Mesothelial cell of epicardium (in vitro differentiated cells): ENCODE measurements at regions not wholly inside any gene's neighbourhood (a gene's known extent, or its start where the extent isn't known, plus 50 kb on each side); places are given as distances from the start of the nearest gene placed in this dataset.

Experiments
- DNase-seq, 2 experiments: peaks; one replicate each; pipeline ENCODE4 v3.0.0; 2021; ENCODE audit warnings: low spot score in 2 of 2; ENCODE audit not compliant: unreplicated experiment in 2 of 2
- H3K27ac Mint-ChIP-seq: 2 replicates; pipeline ENCODE4 v1.8.0; 2021; ENCODE audit warnings: mixed read lengths
- H3K27me3 Mint-ChIP-seq: 2 replicates; pipeline ENCODE4 v1.8.0; 2021; ENCODE audit warnings: low read depth, mixed read lengths
- H3K36me3 Mint-ChIP-seq: 2 replicates; pipeline ENCODE4 v1.8.0; 2021; ENCODE audit warnings: mixed read lengths
- H3K4me1 Mint-ChIP-seq: 2 replicates; pipeline ENCODE4 v1.8.0; 2021; ENCODE audit warnings: mixed read lengths
- H3K4me3 Mint-ChIP-seq: 2 replicates; pipeline ENCODE4 v1.8.0; 2021; ENCODE audit warnings: mild to moderate bottlenecking, moderate library complexity, mixed read lengths
- H3K9me3 Mint-ChIP-seq: 2 replicates; pipeline ENCODE4 v1.8.0; 2021; ENCODE audit warnings: mixed read lengths
- CTCF ChIP-seq: fragments of 200-600 bp; sonication (generic); IDR thresholded peaks from one replicate; pipeline ENCODE4 v1.5.0; 2021; ENCODE audit warnings: antibody characterized with exemption; ENCODE audit not compliant: unreplicated experiment

- no peaks in the 10 kb centered on the region for H3K36me3 Mint-ChIP-seq
- peak overlapping the region; percentile 97 for H3K27ac Mint-ChIP-seq
- no peaks in the 10 kb centered on the region for H3K9me3 Mint-ChIP-seq
- no peaks in the 10 kb centered on the region for H3K27me3 Mint-ChIP-seq
- no peak for DNase-seq
- H3K4me1 Mint-ChIP-seq = peaks cover 42% of the 10 kb centered on the region
- no peak for TF ChIP-seq CTCF
- no peak overlapping the region for H3K4me3 Mint-ChIP-seq
These were observed 122.2 kb downstream of the ZBTB18 start for GRCh38 chr1:244173240-244173639.

GRCh38 chr1:244173769-244174168 is 122.7 kb downstream of the ZBTB18 start:
- H3K4me1 Mint-ChIP-seq = peaks cover 42% of the 10 kb centered on the region
- H3K27me3 Mint-ChIP-seq = no peaks in the 10 kb centered on the region
- no peaks in the 10 kb centered on the region for H3K36me3 Mint-ChIP-seq
- TF ChIP-seq CTCF = no peak
- H3K9me3 Mint-ChIP-seq = no peaks in the 10 kb centered on the region
- H3K27ac Mint-ChIP-seq = peak overlapping the region; percentile 97
- no peak overlapping the region for H3K4me3 Mint-ChIP-seq
- no peak for DNase-seq

GRCh38 chr1:244174922-244175521 is 123.9 kb downstream of the ZBTB18 start:
- no peak for TF ChIP-seq CTCF
- Mint-ChIP-seq H3K4me3 (no peak overlapping the region), H3K27ac (peak overlapping the region; percentile 77), H3K9me3 (no peaks in the 10 kb centered on the region), H3K27me3 (no peaks in the 10 kb centered on the region), H3K4me1 (peaks cover 42% of the 10 kb centered on the region), H3K36me3 (no peaks in the 10 kb centered on the region)
- DNase-seq = no peak

GRCh38 chr1:244176201-244176600 is 125.1 kb downstream of the ZBTB18 start:
- no peaks in the 10 kb centered on the region for H3K9me3 Mint-ChIP-seq
- peaks cover 42% of the 10 kb centered on the region for H3K4me1 Mint-ChIP-seq
- no peak for TF ChIP-seq CTCF
- H3K4me3 Mint-ChIP-seq = no peak overlapping the region
- no peak for DNase-seq
- H3K36me3 Mint-ChIP-seq = no peaks in the 10 kb centered on the region
- peak overlapping the region; percentile 77 for H3K27ac Mint-ChIP-seq
- H3K27me3 Mint-ChIP-seq = no peaks in the 10 kb centered on the region

- TF ChIP-seq CTCF = no peak
- H3K36me3 Mint-ChIP-seq = no peaks in the 10 kb centered on the region
- no peak for DNase-seq
- peaks cover 14% of the 10 kb centered on the region for H3K4me1 Mint-ChIP-seq
- no peaks in the 10 kb centered on the region for H3K27me3 Mint-ChIP-seq
- H3K9me3 Mint-ChIP-seq = no peaks in the 10 kb centered on the region
- H3K27ac Mint-ChIP-seq = no peak overlapping the region
- H3K4me3 Mint-ChIP-seq = no peak overlapping the region
These were observed 129.2 kb downstream of the ZBTB18 start for GRCh38 chr1:244180256-244180655.

GRCh38 chr1:244181867-244182266 is 130.8 kb downstream of the ZBTB18 start:
- TF ChIP-seq CTCF = no peak
- no peaks in the 10 kb centered on the region for H3K9me3 Mint-ChIP-seq
- no peaks in the 10 kb centered on the region for H3K36me3 Mint-ChIP-seq
- no peaks in the 10 kb centered on the region for H3K27me3 Mint-ChIP-seq
- DNase-seq = no peak
- no peak overlapping the region for H3K4me3 Mint-ChIP-seq
- H3K27ac Mint-ChIP-seq = no peak overlapping the region
- no peaks in the 10 kb centered on the region for H3K4me1 Mint-ChIP-seq
